ENCODE measurements at regions not wholly inside any gene's neighbourhood (a gene's known extent, or its start where the extent isn't known, plus 50 kb on each side); places are given as distances from the start of the nearest gene placed in this dataset.

DNA sequence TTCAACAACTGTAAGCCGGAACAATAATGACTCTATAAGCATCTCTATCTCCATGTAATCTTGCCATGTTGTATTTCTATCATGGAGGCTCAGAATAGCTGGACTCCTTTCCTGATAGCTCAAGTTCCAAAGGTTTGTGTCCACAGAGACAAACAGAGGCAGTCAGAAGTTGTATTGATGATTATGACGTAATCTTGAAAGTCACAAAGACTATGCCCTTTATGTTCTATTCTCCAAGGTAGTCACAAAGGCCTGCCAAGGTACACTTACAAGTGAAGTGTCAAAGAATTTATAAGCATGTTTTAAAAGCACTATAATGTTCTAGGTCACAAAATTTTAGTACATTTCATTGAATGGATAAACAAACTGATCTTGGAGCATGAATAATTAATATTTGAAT, 542.2 kb downstream of the CDH11 start:
- no peak for DNase-seq
- H3K9me3 ChIP-seq = no peaks in the 10 kb centered on the region
- H3K36me3 ChIP-seq = no peaks in the 10 kb centered on the region
- H3K27ac ChIP-seq = no peak overlapping the region
- intact Hi-C loops (cut with DNase I; ENCODE audit: low total_unique reads) = no loop called here
- TF ChIP-seq POLR2A (IDR thresholded peaks at IDR 0.05) = no peak
- H3K4me3 ChIP-seq = no peak overlapping the region
- no peaks in the 10 kb centered on the region for H3K27me3 ChIP-seq
- H3K4me1 ChIP-seq = no peaks in the 10 kb centered on the region

DNA sequence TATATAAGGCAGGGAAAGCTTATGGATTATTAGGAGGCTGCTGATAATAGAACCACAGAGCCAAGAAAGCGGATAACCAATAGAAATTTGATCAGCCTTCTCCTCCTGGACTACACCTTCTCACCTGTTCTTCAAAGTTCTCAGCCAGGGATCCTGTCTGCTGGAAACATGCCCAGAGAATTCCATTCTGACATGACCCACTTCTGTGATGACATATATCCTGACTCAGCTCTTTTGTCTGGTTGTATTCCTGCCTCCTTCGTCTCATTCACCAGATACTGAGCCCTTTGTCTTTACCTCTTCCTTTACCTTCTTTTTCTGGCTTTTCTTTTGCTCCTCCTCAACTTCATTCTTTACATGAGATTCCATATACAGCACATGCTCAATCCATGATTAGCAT, 576.1 kb downstream of the CDH11 start:
- no peaks in the 10 kb centered on the region for H3K4me1 ChIP-seq
- intact Hi-C loops (cut with DNase I; ENCODE audit: low total_unique reads) = no loop called here
- H3K4me3 ChIP-seq = no peak overlapping the region
- no peaks in the 10 kb centered on the region for H3K36me3 ChIP-seq
- TF ChIP-seq, protein P1, sequence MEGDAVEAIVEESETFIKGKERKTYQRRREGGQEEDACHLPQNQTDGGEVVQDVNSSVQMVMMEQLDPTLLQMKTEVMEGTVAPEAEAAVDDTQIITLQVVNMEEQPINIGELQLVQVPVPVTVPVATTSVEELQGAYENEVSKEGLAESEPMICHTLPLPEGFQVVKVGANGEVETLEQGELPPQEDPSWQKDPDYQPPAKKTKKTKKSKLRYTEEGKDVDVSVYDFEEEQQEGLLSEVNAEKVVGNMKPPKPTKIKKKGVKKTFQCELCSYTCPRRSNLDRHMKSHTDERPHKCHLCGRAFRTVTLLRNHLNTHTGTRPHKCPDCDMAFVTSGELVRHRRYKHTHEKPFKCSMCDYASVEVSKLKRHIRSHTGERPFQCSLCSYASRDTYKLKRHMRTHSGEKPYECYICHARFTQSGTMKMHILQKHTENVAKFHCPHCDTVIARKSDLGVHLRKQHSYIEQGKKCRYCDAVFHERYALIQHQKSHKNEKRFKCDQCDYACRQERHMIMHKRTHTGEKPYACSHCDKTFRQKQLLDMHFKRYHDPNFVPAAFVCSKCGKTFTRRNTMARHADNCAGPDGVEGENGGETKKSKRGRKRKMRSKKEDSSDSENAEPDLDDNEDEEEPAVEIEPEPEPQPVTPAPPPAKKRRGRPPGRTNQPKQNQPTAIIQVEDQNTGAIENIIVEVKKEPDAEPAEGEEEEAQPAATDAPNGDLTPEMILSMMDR (IDR thresholded peaks at IDR 0.05) = no peak
- TF ChIP-seq POLR2A (IDR thresholded peaks at IDR 0.05) = no peak
- no peaks in the 10 kb centered on the region for H3K27me3 ChIP-seq
- H3K9me3 ChIP-seq = no peaks in the 10 kb centered on the region
- no peak for DNase-seq
- H3K27ac ChIP-seq = no peak overlapping the region

DNA sequence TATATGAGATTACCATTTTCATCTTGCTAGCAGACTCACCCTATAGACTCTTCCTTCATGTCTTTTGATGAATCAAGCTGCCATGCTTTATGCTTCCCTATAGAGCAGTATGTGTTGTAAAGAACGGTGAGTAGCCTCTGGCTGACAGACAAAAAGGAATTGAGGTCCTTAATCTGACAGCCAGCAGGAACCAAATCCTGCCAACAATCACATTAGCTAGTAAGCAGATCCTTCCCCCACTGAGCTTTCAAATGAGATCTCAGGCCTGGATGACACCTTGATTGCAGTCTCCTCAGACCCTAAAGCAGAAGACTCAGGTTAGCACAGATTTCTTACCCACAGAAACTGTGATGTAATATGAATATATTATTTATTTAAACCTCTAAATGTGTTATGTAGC, 577.0 kb downstream of the CDH11 start:
- no peak for DNase-seq
- TF ChIP-seq POLR2A (IDR thresholded peaks at IDR 0.05) = no peak
- TF ChIP-seq, protein P1 (IDR thresholded peaks at IDR 0.05) = no peak
- no peak overlapping the region for H3K4me3 ChIP-seq
- intact Hi-C loops (cut with DNase I; ENCODE audit: low total_unique reads) = no loop called here
- no peaks in the 10 kb centered on the region for H3K4me1 ChIP-seq
- H3K36me3 ChIP-seq = no peaks in the 10 kb centered on the region
- H3K27me3 ChIP-seq = no peaks in the 10 kb centered on the region
- no peaks in the 10 kb centered on the region for H3K9me3 ChIP-seq
- H3K27ac ChIP-seq = no peak overlapping the region

DNA sequence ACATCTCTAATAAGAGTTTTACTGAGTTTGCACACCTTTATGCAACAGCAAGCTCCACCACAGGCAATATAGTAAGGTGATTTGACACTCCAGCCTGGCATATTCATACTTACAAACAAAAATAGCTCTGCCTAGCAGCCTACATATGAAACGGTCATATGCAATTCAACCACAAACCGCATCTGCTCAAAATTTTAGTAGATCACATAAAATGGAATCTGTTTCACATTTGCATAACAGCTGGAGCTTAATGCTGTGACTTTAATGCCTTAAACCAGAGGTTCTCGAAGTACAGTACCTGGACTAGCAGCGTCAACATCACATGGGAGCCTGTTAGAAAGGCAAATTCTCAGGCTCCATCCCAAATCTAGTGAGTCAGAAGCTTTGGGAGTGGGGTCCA, 578.4 kb downstream of the CDH11 start:
- Histone ChIP-seq H3K9me3 (no peaks in the 10 kb centered on the region), H3K36me3 (no peaks in the 10 kb centered on the region), H3K27ac (no peak overlapping the region), H3K4me1 (no peaks in the 10 kb centered on the region), H3K27me3 (no peaks in the 10 kb centered on the region), H3K4me3 (no peak overlapping the region)
- TF ChIP-seq, protein P1 (IDR thresholded peaks at IDR 0.05) = no peak
- TF ChIP-seq POLR2A (IDR thresholded peaks at IDR 0.05) = no peak
- intact Hi-C loops (cut with DNase I; ENCODE audit: low total_unique reads) = no loop called here
- no peak for DNase-seq

DNA sequence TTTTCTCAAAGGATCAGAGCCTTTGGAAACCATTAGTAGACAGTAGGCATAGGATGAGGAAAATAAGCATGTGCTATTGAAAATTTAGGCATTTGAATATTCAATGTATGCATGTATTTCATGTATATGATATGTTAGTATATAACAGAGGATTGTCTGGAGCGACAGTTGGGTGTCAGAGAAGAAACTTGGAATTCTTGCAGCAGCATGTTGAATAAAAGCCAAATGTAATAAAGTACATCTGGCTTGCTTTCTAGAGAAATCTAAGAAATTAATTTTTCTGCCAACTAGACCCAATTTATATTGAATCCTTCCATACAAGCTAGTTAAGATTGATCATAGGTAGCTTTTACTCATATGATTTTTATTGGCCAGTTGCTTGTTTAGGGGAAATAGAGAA, 578.8 kb downstream of the CDH11 start:
- no peaks in the 10 kb centered on the region for H3K36me3 ChIP-seq
- no peak for DNase-seq

More for the DNA sequence above, 578.8 kb downstream of the CDH11 start:
- no peak overlapping the region for H3K27ac ChIP-seq
- H3K9me3 ChIP-seq = no peaks in the 10 kb centered on the region
- intact Hi-C loops (cut with DNase I; ENCODE audit: low total_unique reads) = no loop called here
- no peaks in the 10 kb centered on the region for H3K27me3 ChIP-seq
- H3K4me1 ChIP-seq = no peaks in the 10 kb centered on the region
- H3K4me3 ChIP-seq = no peak overlapping the region
- TF ChIP-seq POLR2A (IDR thresholded peaks at IDR 0.05) = no peak
- TF ChIP-seq, protein P1 (IDR thresholded peaks at IDR 0.05) = no peak

Data from uterus (tissue), 3 donors.